HCT116 (cell line): ENCODE measurements at regions not wholly inside any gene's neighbourhood (a gene's known extent, or its start where the extent isn't known, plus 50 kb on each side); places are given as distances from the start of the nearest gene placed in this dataset.

Source experiments
- ATAC-seq: fragments of 200-7000 bp; cut with Tn5 transposase; 2 replicates; pipeline ENCODE4 v1.9.1; 2020; ENCODE audit warnings: mild to moderate bottlenecking, moderate library complexity
- BruUV-seq: library from RNA; stranded (reverse); fragments of 400-500 nt; replicated peaks from 2 replicates; lab custom pipeline; 2021; lab: Mats Ljungman, UMichigan
- CTCF ChIA-PET: fragments of 300-600 bp; sonication (Branson Sonifier 250); formaldehyde crosslinking; loops from one replicate; lab custom pipeline; 2021; ENCODE audit warnings: antibody characterized with exemption; lab: Charles Lee
- POLR2A ChIA-PET: fragments of 300-600, 350-600 bp; sonication (Branson Sonifier 250); formaldehyde crosslinking; loops from one replicate; lab custom pipeline; 2021; ENCODE audit warnings: antibody characterized with exemption; lab: Charles Lee
- RAD21 ChIA-PET, 2 experiments: fragments of 300-600 bp; sonication (Branson Sonifier 250); formaldehyde crosslinking; loops; one replicate each; lab custom pipeline; 2023; ENCODE audit warnings: low total read pairs in 2 of 2; ENCODE audit not compliant: uncharacterized antibody in 2 of 2, unreplicated experiment in 2 of 2, low non-redundant PET in 1 of 2; lab: Charles Lee
- DNase-seq: peaks from one replicate; pipeline ENCODE4 v3.0.0-alpha.2; 2010; ENCODE audit warnings: low read depth, low spot score
- H2AFZ ChIP-seq: fragments of 200-600 bp; shearing (Covaris generic), sonication (generic); 2 replicates; pipeline ENCODE4 v1.6.1; 2017; ENCODE audit warnings: low read depth, mixed run types, mixed read lengths, antibody characterized with exemption, low read length; ENCODE audit not compliant: poor library complexity, severe bottlenecking
- H3K27ac ChIP-seq: 2 replicates; pipeline ENCODE4 v1.5.1; 2012; ENCODE audit warnings: low read depth, low read length
- H3K27me3 ChIP-seq: fragments of 200-600 bp; sonication (generic); 2 replicates; pipeline ENCODE4 v1.6.1; 2016; ENCODE audit warnings: mixed run types, low read length, mixed read lengths; ENCODE audit not compliant: insufficient read depth
- H3K36me3 ChIP-seq, 2 experiments: fragments of 200-500 bp in 1 of 2; fragments of 200-600 bp in 1 of 2; sonication (Bioruptor generic) in 1 of 2; sonication (generic) in 1 of 2; 2 replicates each; pipeline versions ENCODE4 v1.5.1 to v1.6.1; 2014 to 2016; ENCODE audit warnings: low read length in 2 of 2, inconsistent platforms in 1 of 2, mixed read lengths in 1 of 2, mixed run types in 1 of 2; ENCODE audit not compliant: insufficient read depth in 2 of 2, control insufficient read depth in 1 of 2
- H3K4me1 ChIP-seq, 2 experiments: fragments of 200-600 bp in 1 of 2; sonication (generic) in 1 of 2; 2 replicates each; pipeline versions ENCODE4 v1.5.1 to v1.6.1; 2012 to 2017; ENCODE audit warnings: low read length in 2 of 2, inconsistent platforms in 1 of 2, mild to moderate bottlenecking in 1 of 2, mixed read lengths in 1 of 2, mixed run types in 1 of 2, moderate library complexity in 1 of 2; ENCODE audit not compliant: insufficient read depth in 2 of 2, control insufficient read depth in 1 of 2
- H3K4me2 ChIP-seq: fragments of 200-600 bp; sonication (generic); 2 replicates; pipeline ENCODE4 v1.6.1; 2017; ENCODE audit warnings: mixed run types, low read length, mixed read lengths
- H3K4me3 ChIP-seq, 2 experiments: fragments of 200-600 bp in 1 of 2; sonication (generic) in 1 of 2; replicated peaks in 1 of 2; 2 replicates each; pipeline ENCODE4 v1.5.1; 2011 to 2016; ENCODE audit warnings: low read length in 2 of 2, control low read depth in 1 of 2, low read depth in 1 of 2, mild to moderate bottlenecking in 1 of 2, mixed read lengths in 1 of 2, mixed run types in 1 of 2
- H3K79me2 ChIP-seq: fragments of 200-600 bp; sonication (generic); 2 replicates; pipeline ENCODE4 v1.6.1; 2017; ENCODE audit warnings: mild to moderate bottlenecking, mixed run types, low read length, moderate library complexity, mixed read lengths; ENCODE audit not compliant: insufficient read depth
- H3K9ac ChIP-seq: fragments of 200-600 bp; sonication (generic); 2 replicates; pipeline ENCODE4 v1.6.1; 2016; ENCODE audit warnings: low read length, mixed read lengths
- H3K9me2 ChIP-seq: fragments of 200-600 bp; sonication (generic), shearing (Covaris generic); 2 replicates; pipeline ENCODE4 v1.6.1; 2017; ENCODE audit warnings: mixed run types, mild to moderate bottlenecking, moderate library complexity; ENCODE audit not compliant: insufficient read depth
- H3K9me3 ChIP-seq, 2 experiments: fragments of 200-500 bp in 1 of 2; fragments of 200-600 bp in 1 of 2; sonication (Bioruptor generic) in 1 of 2; sonication (generic) in 1 of 2; 2 replicates each; pipeline ENCODE4 v1.6.1; 2014 to 2017; ENCODE audit warnings: low read length in 2 of 2, mixed read lengths in 2 of 2, inconsistent platforms in 1 of 2, low read depth in 1 of 2, mild to moderate bottlenecking in 1 of 2, mixed run types in 1 of 2, moderate library complexity in 1 of 2; ENCODE audit not compliant: control insufficient read depth in 1 of 2, insufficient read depth in 1 of 2
- H4K20me1 ChIP-seq: fragments of 200-600 bp; sonication (generic), shearing (Covaris generic); 2 replicates; pipeline ENCODE4 v1.6.1; 2017; ENCODE audit warnings: mixed run types, mild to moderate bottlenecking, moderate library complexity; ENCODE audit not compliant: insufficient read depth
- CBX3 ChIP-seq: IDR thresholded peaks from 2 replicates; pipeline ENCODE4 v1.6.1; 2012; ENCODE audit warnings: low read depth
- EZH2 ChIP-seq: fragments of 200-600 bp; sonication (generic); IDR thresholded peaks from 2 replicates; pipeline ENCODE4 v1.6.1; 2017; ENCODE audit warnings: antibody characterized with exemption, mixed run types
- EZH2phosphoT487 ChIP-seq: fragments of 200-600 bp; IDR thresholded peaks from 2 replicates; pipeline ENCODE4 v1.6.1; 2018; ENCODE audit warnings: antibody characterized with exemption, borderline replicate concordance
- JUND ChIP-seq: IDR thresholded peaks from 2 replicates; pipeline ENCODE4 v1.6.1; 2012
- POLR2AphosphoS5 ChIP-seq: IDR thresholded peaks from 2 replicates; pipeline ENCODE4 v1.6.1; 2011; ENCODE audit warnings: mild to moderate bottlenecking, low read depth, low read length, moderate library complexity
- RAD21 ChIP-seq: IDR thresholded peaks from 2 replicates; pipeline ENCODE4 v1.6.1; 2012; ENCODE audit warnings: low read depth, mild to moderate bottlenecking
- YY1 ChIP-seq: IDR thresholded peaks from 2 replicates; pipeline ENCODE4 v1.6.1; 2011; ENCODE audit warnings: low read length, low read depth, moderate library complexity, mild to moderate bottlenecking; ENCODE audit not compliant: insufficient replicate concordance; ENCODE audit errors: extremely low read depth
- ZFX ChIP-seq: fragments of 450-650 bp; IDR thresholded peaks from 2 replicates; pipeline ENCODE4 v1.6.1; 2017
- intact Hi-C: fragments of 100-400 bp; cut with micrococcal nuclease; formaldehyde crosslinking; loops from 2 replicates; pipeline ENCODE4 v1.10.0; 2022
- TF ChIP-seq, protein P1 (sequence below), 3 experiments: fragments of 200-600 bp in 1 of 3; sonication (generic) in 1 of 3; IDR thresholded peaks in 2 of 3; conservative IDR thresholded peaks in 1 of 3; 2 replicates each; pipeline ENCODE4 v1.5.1; 2012 to 2017; ENCODE audit warnings: low read depth in 2 of 3, low read length in 2 of 3, antibody characterized with exemption in 1 of 3, borderline replicate concordance in 1 of 3, control low read depth in 1 of 3, mild to moderate bottlenecking in 1 of 3, mixed read lengths in 1 of 3, mixed run types in 1 of 3, moderate library complexity in 1 of 3; ENCODE audit not compliant: insufficient read depth in 1 of 3
- TF ChIP-seq, protein P2 (sequence below): IDR thresholded peaks from 2 replicates; pipeline ENCODE4 v1.6.1; 2012
- TF ChIP-seq, protein P3 (sequence below): IDR thresholded peaks from 2 replicates; pipeline ENCODE4 v1.6.1; 2011; ENCODE audit warnings: mild to moderate bottlenecking, low read length, moderate library complexity; ENCODE audit not compliant: insufficient replicate concordance; ENCODE audit errors: extremely low read depth
- TF ChIP-seq, protein P4 (sequence below): IDR thresholded peaks from 2 replicates; pipeline ENCODE4 v1.6.1; 2012

DNA sequence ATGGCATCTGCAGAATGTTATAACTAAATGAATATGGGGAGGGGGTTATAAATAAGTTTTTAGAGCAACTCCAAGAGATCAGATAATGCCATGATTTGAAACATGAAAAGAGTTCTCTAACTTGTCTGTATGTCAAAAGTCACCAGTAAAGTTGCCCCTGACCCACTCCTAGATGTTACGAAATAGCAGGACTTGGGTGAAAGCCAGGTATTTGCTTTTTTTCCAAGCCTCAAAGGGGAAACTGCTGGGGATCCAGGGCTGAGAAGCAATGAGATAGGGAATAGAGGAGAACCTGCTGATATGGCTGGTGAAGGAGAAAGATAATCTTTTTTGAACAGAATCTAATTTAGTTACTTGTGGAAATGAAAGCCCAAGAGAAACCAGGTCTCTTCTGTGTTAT, 191.5 kb upstream of the CDH20 start (continued):
- TF ChIP-seq, protein P1, sequence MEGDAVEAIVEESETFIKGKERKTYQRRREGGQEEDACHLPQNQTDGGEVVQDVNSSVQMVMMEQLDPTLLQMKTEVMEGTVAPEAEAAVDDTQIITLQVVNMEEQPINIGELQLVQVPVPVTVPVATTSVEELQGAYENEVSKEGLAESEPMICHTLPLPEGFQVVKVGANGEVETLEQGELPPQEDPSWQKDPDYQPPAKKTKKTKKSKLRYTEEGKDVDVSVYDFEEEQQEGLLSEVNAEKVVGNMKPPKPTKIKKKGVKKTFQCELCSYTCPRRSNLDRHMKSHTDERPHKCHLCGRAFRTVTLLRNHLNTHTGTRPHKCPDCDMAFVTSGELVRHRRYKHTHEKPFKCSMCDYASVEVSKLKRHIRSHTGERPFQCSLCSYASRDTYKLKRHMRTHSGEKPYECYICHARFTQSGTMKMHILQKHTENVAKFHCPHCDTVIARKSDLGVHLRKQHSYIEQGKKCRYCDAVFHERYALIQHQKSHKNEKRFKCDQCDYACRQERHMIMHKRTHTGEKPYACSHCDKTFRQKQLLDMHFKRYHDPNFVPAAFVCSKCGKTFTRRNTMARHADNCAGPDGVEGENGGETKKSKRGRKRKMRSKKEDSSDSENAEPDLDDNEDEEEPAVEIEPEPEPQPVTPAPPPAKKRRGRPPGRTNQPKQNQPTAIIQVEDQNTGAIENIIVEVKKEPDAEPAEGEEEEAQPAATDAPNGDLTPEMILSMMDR (IDR thresholded peaks at IDR 0.05 in 2 of 3, conservative IDR thresholded peaks at IDR 0.05 in 1 of 3; ENCODE audit: borderline replicate concordance in 1 of 3, insufficient read depth in 1 of 3, low read depth in 2 of 3, low read length in 2 of 3) = no peak
- TF ChIP-seq, all 23 proteins: peak for 0

DNA sequence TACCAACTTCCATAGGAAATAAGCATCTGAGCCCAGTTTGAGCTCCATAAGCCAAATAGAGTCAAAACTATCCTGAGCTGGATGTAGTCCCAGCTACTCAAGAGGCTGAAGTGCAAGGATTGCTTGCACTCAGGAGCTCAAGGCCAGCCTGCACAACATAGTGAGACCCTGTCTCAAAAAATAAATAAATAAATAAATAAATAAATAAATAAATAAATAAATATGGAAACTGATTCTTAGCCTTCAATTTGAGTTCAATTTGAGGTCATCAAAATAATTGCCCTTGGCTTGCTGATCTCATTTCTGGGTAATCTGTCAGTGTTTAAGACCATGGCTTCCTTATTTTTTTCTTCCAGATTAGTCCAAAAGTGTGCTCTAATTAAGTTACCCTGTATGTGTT, 184.9 kb upstream of the CDH20 start:
- intact Hi-C loops = no loop called here
- no peak overlapping the region for H3K9ac ChIP-seq
- H3K79me2 ChIP-seq = no peaks in the 10 kb centered on the region
- ATAC-seq = no peak
- H3K4me1 ChIP-seq = no peaks in the 10 kb centered on the region
- no peaks in the 10 kb centered on the region for H3K36me3 ChIP-seq
- H3K4me2 ChIP-seq = no peak overlapping the region
- H3K4me3 ChIP-seq = no peak overlapping the region
- H3K9me2 ChIP-seq = no peaks in the 10 kb centered on the region
- no peak overlapping the region for H2AFZ ChIP-seq
- no TSS peak for BruUV-seq
- ChIA-PET CTCF (no interaction called here), POLR2A (no interaction called here), RAD21 (no interaction called here)
- no peak for DNase-seq
- no peaks in the 10 kb centered on the region for H3K9me3 ChIP-seq
- no peak overlapping the region for H3K27ac ChIP-seq
- TF ChIP-seq JUND (no peak), POLR2AphosphoS5 (no peak), CBX3 (no peak), EZH2 (no peak)
- TF ChIP-seq, protein P2, sequence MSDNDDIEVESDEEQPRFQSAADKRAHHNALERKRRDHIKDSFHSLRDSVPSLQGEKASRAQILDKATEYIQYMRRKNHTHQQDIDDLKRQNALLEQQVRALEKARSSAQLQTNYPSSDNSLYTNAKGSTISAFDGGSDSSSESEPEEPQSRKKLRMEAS = no peak
- 0 out of 2 replicates have a peak, but pooled peaks cover 2% of the 10 kb centered on the region for H3K27me3 ChIP-seq
- H4K20me1 ChIP-seq = no peaks in the 10 kb centered on the region

DNA sequence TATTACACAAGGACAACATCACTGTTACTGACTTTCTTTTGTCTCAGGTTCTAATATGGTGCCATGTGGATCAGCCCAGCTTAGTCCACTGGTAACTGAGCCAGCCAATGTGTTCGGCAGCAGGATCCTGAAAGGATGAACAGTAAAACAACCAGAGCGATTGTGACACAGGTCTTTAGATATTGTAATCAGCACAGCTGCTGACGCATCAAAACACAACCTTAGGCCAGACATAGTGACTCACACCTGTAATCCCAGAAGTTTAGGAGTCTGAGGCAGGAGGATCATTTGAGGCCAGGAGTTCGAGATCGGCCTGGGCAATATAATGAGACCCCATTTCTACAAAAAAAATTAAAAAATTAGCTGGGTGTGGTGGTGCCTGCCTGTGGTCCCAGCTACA, 183.4 kb upstream of the CDH20 start:
- BruUV-seq = no TSS peak
- POLR2A ChIA-PET = no interaction called here
- Histone ChIP-seq H3K27ac (no peak overlapping the region), H3K9me2 (no peaks in the 10 kb centered on the region), H3K4me2 (no peak overlapping the region), H2AFZ (no peak overlapping the region), H3K4me3 (no peak overlapping the region), H3K9me3 (no peaks in the 10 kb centered on the region), H3K9ac (no peak overlapping the region), H3K36me3 (no peaks in the 10 kb centered on the region), H3K79me2 (no peaks in the 10 kb centered on the region), H3K27me3 (0 out of 2 replicates have a peak, but pooled peaks cover 3% of the 10 kb centered on the region), H3K4me1 (no peaks in the 10 kb centered on the region), H4K20me1 (no peaks in the 10 kb centered on the region)
- intact Hi-C loops = no loop called here
- CTCF ChIA-PET = no interaction called here
- ATAC-seq (no peak), DNase-seq (no peak)
- RAD21 ChIA-PET = no interaction called here
- TF ChIP-seq POLR2AphosphoS5 (no peak), ZFX (no peak), EZH2phosphoT487 (no peak), RAD21 (no peak), YY1 (no peak), CBX3 (no peak)
- TF ChIP-seq, protein P3, sequence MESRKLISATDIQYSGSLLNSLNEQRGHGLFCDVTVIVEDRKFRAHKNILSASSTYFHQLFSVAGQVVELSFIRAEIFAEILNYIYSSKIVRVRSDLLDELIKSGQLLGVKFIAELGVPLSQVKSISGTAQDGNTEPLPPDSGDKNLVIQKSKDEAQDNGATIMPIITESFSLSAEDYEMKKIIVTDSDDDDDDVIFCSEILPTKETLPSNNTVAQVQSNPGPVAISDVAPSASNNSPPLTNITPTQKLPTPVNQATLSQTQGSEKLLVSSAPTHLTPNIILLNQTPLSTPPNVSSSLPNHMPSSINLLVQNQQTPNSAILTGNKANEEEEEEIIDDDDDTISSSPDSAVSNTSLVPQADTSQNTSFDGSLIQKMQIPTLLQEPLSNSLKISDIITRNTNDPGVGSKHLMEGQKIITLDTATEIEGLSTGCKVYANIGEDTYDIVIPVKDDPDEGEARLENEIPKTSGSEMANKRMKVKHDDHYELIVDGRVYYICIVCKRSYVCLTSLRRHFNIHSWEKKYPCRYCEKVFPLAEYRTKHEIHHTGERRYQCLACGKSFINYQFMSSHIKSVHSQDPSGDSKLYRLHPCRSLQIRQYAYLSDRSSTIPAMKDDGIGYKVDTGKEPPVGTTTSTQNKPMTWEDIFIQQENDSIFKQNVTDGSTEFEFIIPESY = no peak
- TF ChIP-seq, protein P4, sequence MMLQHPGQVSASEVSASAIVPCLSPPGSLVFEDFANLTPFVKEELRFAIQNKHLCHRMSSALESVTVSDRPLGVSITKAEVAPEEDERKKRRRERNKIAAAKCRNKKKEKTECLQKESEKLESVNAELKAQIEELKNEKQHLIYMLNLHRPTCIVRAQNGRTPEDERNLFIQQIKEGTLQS = no peak
